T-helper 2 cell (primary cell): ENCODE measurements at regions not wholly inside any gene's neighbourhood (a gene's known extent, or its start where the extent isn't known, plus 50 kb on each side); places are given as distances from the start of the nearest gene placed in this dataset.

Source experiments
- DNase-seq, 5 experiments: peaks; one replicate each; pipeline versions ENCODE4 v3.0.0 to v3.0.0-alpha.2; 2012 to 2022

DNA sequence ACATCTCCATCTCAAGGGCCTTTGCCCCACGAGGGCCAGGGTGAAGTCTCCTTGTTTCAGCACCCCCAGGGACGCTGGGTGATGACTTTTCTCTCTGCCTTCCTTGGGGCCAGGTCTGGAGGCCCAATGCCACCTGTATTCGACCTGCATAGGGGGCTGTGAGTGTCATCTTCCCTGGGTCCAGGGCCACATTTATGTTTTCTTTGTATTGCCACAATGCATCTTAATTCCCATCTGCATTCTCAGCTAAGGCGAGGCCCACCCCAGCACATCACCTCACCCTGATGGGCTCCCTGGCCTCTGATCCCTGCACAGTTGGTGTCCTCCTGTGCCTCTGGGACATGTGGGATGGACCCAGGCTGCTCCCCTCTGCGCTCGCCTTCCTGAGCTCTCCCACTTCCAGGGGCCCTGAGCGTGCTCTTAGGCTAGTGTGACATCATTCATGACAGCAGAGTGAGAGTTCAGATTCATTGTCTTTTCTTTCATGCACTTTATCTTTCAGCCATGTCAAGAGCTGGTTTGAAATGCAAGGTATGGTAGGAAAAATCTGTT is 122.0 kb upstream of the COPS8 start:
- DNase-seq, result no peak

DNA sequence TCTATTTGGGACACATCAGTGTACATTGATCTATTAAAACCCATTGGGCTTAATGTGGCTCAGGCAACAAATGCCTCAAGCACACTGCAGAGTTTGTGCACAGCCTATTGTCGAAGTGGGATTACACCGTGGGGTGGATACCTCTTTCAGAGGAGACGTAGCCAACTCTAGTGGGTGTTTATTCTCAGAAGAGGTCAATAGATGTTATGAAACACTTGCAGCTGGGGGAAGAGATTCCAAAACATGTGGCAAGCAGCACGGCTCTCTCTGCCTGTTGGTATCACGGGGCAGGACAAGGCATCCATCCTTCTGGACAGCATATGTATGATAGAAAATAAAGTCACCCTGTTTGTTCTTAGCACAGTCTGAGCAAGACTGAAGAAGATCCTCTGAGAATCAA is 121.4 kb upstream of the COPS8 start:
- no peak for DNase-seq

DNA sequence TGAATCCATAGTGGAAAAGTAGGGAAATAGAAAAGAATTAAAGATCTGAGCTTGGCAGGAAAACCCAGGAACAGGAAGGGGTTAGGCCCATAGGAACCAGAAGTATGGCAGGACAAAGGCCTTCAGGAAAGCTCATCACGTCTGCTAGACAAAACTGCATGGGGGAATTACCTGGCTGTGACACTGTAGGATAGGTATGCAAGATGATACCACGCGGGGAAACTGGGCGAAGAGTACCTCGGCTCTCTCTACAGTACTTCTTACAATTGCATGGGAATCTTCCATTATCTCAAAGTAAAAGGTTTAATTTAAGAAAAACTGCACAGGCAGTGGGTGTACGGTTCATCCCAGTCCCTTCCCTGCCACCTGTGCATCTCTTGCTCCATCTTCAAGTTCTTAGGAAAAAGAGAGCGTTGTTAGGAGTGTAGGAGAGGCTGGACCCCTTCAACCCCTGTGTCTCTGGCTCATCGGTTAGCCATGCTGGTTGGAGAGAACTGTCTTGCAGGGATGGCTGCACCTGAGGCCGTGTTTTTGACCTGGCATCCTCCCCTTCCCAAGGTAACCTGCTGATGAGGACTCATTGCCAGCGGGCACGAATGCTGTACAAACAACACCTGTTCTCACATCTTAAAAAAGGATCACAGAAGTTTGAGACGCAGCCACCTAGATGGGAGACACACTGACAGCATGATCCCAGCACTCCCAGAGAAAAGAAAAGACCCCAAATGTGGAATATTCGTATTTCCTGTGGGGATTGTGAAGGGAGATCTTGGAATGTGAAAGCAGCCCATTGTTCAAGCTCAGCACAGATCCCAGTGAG is 120.5 kb upstream of the COPS8 start:
- no peak for DNase-seq

DNA sequence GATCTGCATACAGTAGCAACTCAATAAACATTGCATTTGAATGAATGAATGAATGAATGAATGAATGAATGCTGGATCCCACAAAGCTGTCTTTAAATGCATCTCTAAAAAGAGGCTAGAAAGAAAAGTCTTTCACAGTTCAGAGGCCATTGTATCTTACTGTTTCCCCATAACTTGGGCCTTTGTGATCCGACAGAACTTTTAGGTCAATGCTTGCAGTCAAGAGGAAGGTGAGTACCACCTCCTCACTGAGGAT is 119.9 kb upstream of the COPS8 start:
- DNase-seq, result no peak

DNA sequence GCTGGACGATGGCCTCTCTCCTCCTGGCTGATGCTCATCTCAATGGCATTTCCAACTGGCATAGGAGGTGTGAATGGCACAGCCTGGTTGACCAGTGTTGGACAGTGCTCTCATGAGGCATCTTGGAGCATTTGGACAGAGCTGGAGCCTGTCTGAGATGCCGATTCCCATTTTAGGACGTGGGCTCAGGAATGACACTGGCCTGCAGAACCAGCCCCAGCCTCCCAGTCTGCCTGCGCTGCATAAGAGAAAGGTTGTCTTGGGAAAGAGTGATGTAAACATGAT is 118.2 kb upstream of the COPS8 start:
- no peak for DNase-seq

DNA sequence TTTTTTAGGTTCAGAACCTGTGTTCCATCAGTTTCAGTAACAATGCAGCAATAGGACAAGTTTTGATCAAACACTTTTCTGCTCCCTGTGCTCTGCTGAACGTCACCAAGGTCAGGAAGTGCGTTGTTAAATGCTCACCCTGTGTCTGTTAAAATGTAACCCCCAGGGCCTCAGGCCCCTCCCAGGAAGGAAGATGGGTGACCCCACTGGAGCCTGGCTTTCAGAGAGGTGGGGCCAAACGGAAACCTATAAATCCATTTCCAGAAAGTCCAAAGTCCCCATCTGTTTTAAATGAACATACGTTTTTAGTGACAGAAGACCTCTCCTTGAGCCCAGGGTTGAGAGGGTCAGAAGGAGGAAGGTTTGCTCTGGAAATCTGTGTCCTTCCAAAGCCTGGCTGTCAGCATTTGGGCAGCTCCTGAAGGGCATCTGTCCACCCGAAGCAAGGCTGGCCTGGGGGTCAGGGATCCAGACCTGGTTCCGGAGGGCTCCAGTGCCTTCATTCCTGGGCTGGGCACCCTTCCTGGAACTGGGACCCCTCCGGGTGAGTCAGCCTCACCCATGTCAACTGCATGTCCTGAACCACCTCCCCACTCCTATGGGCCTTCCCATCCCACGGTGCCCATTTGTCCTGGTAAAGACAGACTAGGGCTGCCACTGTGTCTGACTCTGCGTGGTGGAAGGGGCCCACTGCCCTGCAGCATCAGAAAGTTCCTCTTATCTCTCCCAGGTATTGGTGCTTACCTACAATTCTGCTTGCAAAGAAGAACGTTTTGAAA is 117.4 kb upstream of the COPS8 start:
- peak in 3 of 5 experiments; percentile 44 to 80 (median 73) for DNase-seq

DNA sequence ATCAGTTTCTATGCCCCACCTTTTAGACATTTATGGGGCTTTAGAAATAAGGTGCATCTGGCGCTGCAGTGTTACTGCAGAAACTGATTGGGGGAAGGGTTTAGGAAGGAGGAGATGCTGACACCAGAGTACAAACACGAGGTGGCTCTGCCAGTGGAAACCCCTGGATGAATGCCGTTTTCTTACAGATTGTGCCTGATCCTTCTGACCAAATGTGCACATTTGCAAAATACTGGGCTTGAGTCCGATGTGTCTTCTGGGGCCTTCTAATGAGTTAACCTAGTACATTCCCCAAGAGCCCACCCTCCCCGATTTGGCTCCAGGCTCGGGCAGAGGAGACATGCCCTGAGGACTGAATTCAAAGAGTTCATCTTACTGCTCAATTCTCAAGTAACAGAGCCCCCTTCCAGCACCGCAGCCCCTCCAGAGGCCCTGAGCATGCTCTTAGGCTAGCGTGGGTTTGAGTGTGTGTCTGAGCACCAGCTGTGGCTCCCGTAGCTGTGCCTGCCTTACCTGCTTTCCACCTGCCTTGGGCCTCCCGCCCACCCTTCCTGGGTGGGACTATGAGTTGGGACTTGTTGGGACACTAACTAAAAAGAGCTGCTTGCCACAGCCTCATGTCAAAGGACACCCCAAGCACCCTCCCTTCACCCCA is 116.7 kb upstream of the COPS8 start:
- peak in 1 of 5 experiments; percentile 26 for DNase-seq

DNA sequence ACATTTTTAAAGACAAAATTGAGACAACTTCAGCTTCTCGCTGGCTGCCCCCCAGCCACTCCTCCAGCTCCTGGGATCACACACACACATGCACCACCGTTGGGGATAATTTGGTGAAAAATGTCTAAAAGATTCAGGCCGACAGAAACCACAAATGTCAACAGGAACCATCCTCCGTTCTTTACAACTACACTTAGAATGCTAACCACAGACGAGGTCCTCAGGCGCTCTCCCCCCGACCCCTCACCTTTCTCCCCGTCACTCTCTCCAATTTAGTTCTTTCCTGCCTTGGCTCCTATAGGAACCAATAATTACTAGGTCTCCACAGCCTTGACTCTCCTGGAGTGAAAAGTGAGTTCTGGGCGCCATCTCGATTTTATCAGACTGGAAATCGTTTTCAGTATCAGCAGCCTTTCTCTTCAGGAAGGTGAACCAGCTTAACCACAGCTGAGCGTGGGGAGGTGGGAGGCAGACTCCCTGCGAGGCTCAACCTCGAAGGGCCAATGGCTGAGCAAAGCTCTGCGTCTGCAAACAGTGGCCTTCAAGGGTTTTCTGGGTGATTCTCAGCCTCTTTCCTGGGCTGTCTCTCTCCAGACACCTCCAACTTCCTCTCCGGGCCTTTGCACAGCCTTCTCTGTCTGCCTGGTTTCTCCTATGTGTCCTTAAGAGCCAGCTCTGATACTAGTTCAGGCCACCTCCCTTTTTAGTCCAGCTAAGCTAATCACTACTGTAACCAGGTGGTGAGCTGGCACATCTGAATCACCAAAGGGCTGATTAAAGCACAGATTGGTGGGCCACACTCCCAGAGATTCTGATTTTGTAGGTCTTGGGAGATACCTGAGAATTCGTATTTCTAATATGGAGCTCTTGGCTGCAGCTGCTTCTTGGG is 115.7 kb upstream of the COPS8 start:
- DNase-seq, result peak in 3 of 5 experiments; percentile 14 to 78 (median 60)

DNA sequence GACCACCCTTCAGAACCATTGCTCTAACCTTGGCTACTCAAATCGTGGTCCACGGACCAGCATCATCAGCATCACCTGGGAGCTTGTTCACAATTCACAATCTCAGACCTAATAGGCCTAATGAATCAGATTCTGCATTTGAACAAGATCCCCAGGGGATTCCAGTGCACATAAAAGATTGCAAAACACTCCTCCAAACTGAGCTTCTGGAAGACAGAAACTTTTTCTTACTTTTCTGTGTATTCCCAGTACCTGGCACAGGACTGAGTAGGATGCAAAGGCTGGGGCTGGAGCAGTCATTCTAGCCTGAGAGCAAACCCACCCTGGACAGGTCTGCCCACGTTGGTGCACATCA is 115.1 kb upstream of the COPS8 start:
- DNase-seq, result no peak

DNA sequence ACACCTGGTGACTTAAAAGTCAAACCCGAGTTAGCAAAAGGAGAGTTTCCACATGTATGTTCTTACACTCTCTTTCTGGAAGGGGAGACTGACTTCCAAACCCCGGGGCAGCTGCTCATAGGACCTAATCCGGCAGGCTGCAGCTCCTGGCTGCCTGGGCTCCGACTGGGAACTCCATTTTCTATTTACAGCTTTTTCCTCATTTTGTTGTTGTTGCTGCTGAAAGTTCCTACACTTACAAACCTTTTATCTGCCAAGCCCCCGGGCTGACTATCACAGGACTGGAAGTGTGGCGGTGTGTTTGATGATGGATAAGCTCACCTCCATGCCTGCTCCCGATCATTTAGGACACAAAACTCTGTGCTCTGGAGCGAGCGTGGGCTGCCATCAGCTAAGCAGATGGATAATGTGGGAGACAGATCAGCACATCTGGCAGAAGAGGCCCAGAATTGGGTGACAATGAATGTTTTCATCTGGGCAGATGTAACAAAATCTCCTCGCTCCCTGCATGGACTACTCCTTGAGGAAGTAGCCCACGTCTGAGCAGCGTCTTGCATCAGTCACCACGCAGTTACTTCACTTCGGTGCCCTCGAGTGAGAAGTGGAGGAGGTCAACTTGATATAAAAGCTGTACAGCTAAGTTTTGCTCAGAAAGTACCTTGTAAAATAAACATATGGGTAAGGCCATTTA is 114.4 kb upstream of the COPS8 start:
- DNase-seq, result no peak

DNA sequence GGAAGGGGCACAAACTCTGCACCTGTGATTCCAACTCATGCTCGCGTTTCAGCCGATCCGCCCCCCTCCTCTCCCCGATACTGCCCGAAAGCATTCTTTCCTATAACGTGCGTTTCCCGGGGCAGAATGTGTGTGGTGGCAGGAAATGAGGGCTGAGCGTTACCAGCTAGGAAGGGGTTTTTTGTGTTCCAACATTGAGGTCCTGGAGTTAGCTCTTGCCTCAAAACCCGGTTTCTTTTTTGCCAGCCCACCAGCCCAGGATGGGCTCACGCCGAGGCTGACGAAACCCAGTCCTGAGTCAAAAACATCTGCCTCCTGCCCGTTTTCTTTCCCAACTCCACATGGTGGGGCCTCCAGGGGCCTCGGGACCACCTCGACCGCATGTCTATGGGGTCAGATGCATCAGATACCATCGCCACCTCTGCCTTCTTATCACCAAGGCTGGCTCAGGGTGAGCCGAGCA is 113.7 kb upstream of the COPS8 start:
- no peak for DNase-seq

DNA sequence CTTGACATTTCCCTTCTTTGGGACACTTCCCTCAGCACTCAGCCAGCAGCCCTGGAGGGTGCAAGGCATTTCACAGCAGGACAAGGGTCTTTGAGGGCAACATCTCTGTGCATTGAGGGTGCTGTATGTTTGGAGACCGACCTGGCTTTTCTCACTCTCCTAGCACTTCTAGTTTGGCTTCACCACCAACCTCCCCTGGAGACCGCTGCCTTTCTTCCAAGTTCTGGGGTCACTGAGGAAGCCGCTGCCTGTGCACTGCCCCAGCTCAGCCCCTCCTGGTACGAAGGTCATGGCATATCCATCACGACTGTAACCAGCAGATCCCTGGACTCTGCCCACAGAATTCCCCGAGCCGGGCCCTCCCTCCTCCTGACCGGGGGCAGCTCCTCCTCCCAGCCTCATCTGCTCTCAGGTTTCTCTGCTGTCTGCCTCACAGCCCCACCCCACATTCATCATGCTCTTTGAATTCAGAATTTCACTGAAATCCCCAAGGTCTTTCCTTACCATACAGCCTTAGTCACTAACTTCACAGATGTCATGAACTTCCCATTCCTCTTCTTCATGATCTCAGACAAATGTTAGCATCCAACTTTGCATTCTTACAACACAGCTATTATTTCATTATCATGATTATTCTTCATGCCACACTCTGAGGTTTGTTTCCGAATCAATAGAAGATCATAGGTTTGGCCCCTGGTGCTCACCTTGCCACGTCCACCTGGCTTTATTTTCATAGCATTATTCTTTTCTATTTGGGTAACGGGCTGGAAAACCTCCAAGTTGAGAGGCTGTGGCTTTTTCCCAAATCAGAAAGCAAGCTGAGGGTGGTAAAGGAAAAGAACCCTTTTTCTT is 113.0 kb upstream of the COPS8 start:
- no peak for DNase-seq

DNA sequence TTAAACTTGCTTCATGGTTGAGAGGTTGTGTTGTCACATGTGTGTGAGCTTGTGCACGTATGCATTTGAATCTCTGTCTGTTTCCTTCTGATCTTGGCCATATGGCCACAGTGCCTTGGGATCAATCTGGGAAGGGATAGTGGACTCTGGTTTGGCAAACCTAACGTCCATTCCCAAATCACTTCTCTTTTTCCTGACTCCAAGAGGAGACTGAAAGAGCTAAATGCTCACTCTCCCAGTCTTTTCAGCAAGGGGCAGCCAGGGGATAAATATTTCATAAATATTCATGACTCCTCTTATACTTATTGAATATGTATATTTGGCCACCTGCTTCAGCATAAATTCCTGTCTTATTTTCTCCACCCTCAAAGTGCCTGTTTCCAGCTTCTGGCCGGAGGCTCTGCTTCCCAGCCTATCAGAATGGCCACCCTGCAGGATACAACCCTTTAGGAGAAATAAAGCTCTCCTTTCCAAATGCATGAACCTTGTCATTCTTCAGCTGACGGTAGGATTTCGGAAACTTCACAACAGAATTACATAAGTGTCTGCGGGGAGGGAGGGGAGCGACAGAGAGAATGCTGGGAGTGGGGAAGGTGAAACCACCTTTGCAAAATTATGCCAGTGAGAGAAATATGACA is 112.2 kb upstream of the COPS8 start:
- no peak for DNase-seq

DNA sequence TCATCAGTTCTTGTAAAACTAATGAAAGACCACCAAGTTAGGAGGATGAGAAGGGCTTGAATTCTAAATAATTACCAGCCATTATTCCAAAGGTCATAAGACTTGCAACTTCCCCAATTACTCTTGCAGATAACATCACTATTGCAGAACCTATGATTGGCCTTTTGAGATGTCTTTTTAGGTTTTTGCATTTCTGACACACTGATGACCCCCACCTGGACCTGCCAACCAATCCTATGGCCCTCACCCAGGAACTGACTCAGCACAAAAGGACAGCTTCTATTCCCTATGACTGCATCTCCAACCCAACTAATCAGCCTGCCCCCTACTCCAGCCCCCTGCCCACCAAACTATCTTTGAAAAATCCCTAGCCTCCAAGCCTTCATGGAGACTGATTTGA is 111.5 kb upstream of the COPS8 start:
- no peak for DNase-seq

DNA sequence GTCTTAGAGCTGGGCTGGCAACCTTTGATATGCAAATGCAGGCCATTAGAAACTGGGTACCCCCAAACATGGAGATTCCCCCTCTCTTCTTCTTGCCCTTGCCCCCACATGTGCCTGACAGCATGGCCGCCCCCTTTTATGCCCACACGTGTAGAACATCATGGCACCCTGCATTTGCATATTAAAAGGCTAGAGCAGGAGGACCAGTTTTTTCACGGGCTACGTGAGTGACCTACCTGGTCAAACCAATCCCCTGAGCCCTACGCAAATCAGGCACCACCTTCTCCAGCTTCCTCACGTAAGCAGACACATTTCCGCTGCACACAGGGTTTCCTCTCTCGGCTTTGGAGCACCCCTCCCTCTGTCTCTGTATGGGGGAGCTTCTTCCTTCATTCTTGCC is 110.9 kb upstream of the COPS8 start:
- no peak for DNase-seq

DNA sequence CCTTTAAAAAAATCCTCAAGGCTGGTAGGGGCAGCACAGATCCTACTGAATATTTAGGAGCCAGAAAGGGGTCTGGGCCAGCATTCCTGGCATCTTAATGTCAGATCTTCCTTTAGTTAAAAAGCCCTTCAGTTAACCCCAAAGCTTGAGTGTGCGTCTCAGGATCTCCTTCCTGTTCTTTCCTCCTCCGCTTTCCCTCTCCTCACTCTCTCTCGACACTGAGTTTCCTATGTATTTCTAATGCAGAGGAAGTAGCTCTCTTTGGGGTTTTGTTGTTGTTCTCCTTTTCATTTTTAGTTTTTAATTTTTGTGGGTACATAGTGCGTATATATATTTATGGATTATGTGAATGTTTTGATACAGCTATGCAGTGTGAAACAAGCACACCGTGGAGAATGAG is 109.9 kb upstream of the COPS8 start:
- no peak for DNase-seq

DNA sequence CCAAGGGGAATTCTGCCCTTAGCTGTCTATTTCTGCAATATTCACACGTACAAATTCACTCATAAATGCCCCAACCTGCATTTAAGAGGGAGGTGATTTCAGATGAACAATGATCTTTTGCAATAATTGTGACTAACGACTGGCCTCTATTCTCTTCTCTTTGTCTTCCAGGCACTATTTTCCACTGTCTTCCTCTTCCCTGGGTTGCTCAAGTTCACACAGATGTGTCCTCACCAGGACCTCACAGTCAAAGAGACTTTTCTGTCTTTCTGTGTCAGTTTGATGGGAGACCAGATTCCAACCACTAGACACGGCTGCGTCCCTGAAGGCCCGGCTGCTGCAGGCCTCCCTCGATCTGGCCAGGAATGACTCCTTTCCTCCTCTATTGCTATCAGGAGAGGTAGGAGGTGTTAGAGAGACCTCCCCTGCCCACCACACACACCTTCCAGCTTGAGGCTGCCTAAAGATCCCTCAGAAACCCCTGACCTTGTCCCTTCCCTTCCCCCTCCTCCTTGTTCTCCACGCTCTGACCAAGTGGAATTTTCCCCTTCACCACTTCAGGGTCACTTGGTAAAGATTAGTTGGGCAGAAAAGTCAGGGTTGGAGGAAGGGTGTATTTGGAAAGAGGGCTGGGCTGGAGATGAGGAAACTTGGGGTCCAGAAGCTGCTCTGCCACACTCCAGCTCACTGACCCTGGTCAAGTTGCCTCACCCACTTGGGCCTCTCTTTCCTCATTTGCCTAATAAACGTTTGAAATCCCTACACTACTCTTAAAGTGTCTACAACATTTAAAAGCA is 109.2 kb upstream of the COPS8 start:
- no peak for DNase-seq

DNA sequence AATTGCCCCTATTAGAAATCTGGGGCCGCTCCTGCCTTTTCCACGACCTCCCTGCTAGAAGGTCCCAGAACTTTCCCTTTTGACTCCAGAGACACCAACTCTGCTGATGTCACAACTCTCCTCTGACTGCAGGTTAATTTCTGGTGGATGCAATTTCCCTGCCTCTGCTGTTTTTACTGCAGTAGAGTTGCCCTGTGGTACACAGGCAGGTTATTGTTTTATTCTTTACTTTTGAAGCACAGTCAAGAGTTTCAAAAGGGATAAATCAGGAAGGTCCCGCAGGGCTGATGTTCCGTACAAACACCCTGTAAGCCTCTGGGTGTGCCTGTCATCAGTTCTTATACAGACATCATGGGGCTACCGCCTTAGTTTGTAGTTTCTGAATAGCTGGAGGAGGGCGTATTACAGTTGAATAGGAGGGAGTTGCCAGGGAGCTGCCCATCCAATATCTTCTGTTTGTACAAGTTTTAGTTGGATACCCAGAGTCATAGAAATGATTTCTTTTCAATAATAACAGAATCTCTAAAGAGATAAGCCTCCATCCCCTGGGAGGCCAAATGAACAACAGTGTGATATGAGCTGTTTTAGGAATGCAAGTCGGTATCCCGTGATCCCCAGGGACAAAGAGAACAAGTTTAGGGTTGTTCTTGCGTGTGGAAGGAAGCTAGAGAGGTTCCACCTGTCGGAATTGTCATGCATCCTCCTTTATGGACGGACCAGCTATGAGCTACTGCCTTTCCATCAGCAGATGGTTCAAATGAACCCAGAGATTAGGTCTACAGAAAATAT is 108.4 kb upstream of the COPS8 start:
- DNase-seq, result no peak

DNA sequence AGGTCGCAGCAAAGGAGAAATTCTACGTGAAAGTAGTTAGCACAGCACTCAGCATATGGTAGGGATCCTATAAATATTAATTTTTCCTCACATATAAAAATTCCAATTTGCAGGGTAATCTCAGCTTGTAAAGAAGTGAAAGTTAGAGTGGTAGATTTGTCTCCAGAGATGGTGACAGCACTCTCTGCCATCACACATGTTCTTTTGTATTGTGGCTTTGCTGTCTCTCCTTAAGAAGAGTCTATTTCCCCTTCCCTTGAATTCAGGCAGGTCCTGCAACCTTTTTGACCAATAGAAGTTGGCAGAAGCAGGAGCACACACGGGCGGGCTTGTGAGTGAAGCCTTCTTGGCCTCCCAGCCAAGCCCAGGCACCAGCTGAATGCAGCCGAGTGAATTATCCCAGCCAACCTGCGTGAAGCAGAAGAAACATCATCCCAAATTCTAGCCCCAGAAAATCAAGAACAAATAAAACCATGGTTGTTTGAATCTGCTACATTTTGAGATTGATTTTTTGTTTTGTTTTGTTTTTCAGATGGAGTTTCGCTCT is 107.8 kb upstream of the COPS8 start:
- no peak for DNase-seq
